Uterus (tissue), 3 donors: ENCODE measurements at regions not wholly inside any gene's neighbourhood (a gene's known extent, or its start where the extent isn't known, plus 50 kb on each side); places are given as distances from the start of the nearest gene placed in this dataset.
A peak's percentile ranks its signal among the peaks of the same experiment; 100 is the strongest.

Experiments used
- DNase-seq, 2 donors: peaks; one replicate each; pipeline ENCODE4 v3.0.0-alpha.2; 2019 to 2020
- H3K27ac ChIP-seq, 2 donors: fragments of 200-600 bp; sonication (generic); 1 replicate in 1 of 2; 2 replicates in 1 of 2; pipeline ENCODE4 v1.5.1; 2016 to 2018
- H3K27me3 ChIP-seq, 2 donors: fragments of 200-600 bp; sonication (generic); one replicate each; pipeline ENCODE4 v1.5.1; 2018 to 2019; ENCODE audit warnings: control low read depth in 1 of 2
- H3K36me3 ChIP-seq, 2 donors: fragments of 200-600 bp; sonication (generic); one replicate each; pipeline ENCODE4 v1.5.1; 2019; ENCODE audit warnings: control low read depth in 1 of 2
- H3K4me1 ChIP-seq, 2 donors: fragments of 200-600 bp; sonication (generic); one replicate each; pipeline ENCODE4 v1.5.1; 2018 to 2019; ENCODE audit warnings: control low read depth in 1 of 2
- H3K4me3 ChIP-seq, 2 donors: fragments of 200-600 bp; sonication (generic); 1 replicate in 1 of 2; 2 replicates in 1 of 2; pipeline ENCODE4 v1.5.1; 2018 to 2019; ENCODE audit warnings: mild to moderate bottlenecking in 1 of 2
- H3K9me3 ChIP-seq, 2 donors: fragments of 200-600 bp; sonication (generic); one replicate each; pipeline ENCODE4 v1.5.1; 2019; ENCODE audit warnings: control low read depth in 1 of 2
- CTCF ChIP-seq, 4 experiments: fragments of 200-600 bp in 2 of 4; fragments of 450-650 bp in 2 of 4; sonication (generic) in 2 of 4; IDR thresholded peaks; one replicate each; pipeline ENCODE4 v1.5.1; 2016 to 2019; ENCODE audit warnings: antibody characterized with exemption in 4 of 4, mild to moderate bottlenecking in 2 of 4, moderate library complexity in 1 of 4
- POLR2A ChIP-seq, 2 donors: fragments of 450-650 bp; IDR thresholded peaks; one replicate each; pipeline ENCODE4 v1.6.1; 2016; ENCODE audit warnings: antibody characterized with exemption in 2 of 2, mild to moderate bottlenecking in 1 of 2, moderate library complexity in 1 of 2
- intact Hi-C: fragments of 100-400 bp; cut with DNase I; formaldehyde crosslinking; loops from one replicate; pipeline ENCODE4 v1.15.1; 2023; ENCODE audit warnings: low total_unique reads
- donor health status: DM: yes; HTN: yes; CAD: no.

DNA sequence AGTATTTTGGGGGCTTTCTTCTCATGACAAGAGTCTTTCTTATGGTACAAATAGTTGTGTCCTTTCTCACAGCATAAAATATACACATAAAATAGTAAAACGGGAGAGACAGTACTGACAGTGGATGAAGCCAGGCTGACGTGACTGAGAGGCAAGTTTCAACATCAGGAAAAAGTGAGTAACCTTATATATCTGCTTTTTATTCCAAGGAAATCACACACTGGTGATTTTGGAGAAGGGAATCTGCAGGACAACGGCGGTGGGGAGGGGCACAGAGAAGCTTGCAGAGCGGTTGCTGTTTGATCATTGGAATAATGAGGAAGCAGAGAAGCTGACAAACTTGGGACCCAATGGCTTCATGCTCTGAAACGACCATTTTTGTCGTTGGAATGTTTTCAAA, 130.6 kb upstream of the ZNF236 start:
- TF ChIP-seq CTCF (IDR thresholded peaks at IDR 0.05) (no peak), POLR2A (IDR thresholded peaks at IDR 0.05) (no peak)
- no peaks in the 10 kb centered on the region for H3K36me3 ChIP-seq
- intact Hi-C loops: no loop called here

DNA sequence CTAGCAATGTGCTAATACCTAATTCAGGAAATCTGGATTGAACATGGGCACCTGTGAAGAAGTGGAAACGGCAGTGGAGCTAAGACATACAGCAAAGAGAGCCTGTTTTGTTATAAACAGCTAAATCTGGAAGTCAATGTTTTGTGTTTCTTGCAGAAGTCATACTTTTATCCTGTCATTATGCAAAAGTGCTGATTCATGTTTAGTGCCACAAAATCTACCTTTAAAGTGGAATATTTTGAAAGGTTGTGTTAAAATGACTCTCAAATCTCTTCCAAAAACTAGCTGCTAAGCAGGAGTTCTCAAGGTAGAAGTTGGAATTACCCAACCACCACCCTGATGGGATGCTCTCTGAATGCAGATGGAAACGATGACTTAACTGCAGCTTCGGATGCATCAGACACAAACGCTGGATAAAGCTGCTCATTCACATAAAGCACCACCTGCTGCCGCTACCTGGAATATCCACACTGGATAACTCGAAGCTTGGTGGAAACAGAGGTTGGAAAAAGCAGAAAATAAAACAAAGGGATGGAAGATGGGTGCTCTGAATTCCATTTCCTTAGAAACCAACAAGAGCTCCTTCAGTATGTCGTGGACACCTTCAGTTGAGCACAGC, 132.6 kb upstream of the ZNF236 start:
- H3K27ac ChIP-seq: peak overlapping the region; percentile 87 to 95
- intact Hi-C loops: loop anchor here (5.0 kb wide), 1 partner anchor 197 kb away; no protein-coding TSS in a partner anchor
- no peaks in the 10 kb centered on the region for H3K27me3 ChIP-seq
- no peaks in the 10 kb centered on the region for H3K36me3 ChIP-seq
- TF ChIP-seq CTCF (IDR thresholded peaks at IDR 0.05) (peak in 1 of 4 experiments; percentile 13), POLR2A (IDR thresholded peaks at IDR 0.05) (no peak)
- no peaks in the 10 kb centered on the region for H3K9me3 ChIP-seq
- DNase-seq: no peak
- H3K4me3 ChIP-seq: no peak overlapping the region
- peaks cover 8 to 18% of the 10 kb centered on the region in 2 donors for H3K4me1 ChIP-seq

More for the DNA sequence above, 130.6 kb upstream of the ZNF236 start:
- no peaks in the 10 kb centered on the region for H3K9me3 ChIP-seq
- no peaks in the 10 kb centered on the region for H3K27me3 ChIP-seq
- peaks cover 0 to 8% of the 10 kb centered on the region in 2 donors for H3K4me1 ChIP-seq
- H3K4me3 ChIP-seq: no peak overlapping the region
- peak overlapping the region; percentile 65 to 68 for H3K27ac ChIP-seq
- DNase-seq: no peak

DNA sequence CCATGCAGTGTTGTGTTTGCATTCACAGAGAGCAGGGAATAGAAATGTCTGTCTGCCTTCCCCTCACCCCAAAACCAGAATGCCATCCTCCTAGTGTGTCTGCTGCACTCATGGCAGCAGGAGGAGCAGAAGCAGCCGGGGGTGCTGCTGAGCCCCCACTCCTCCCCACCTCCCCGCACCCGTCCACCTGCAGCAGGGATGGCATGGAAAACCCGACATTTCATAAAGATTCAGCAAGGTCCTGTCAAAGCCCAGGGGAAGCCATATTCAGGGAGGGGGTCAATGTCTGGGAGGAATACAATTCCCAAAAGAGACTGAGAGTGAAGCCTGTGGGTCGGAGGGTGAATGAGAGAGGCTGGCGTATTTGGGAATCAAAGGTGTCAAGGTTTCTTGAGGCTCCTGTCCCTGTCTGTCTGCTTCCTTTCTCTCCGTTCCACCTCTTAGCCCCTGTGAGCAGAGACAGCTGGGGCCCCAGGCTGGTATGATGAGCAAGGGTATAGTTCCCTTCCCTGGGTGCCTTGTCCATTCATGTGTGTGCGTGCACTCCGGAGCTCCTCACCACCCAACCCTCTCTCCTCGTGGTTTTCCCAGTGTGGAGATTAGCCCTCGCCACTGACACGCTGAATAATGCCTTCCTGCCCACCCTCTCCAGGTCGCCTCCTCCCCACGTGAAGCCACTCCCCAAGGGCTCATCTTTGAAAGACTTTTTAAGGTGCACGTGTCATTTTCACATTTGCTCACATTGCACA, 133.5 kb upstream of the ZNF236 start:
- no peak for TF ChIP-seq CTCF (IDR thresholded peaks at IDR 0.05)
- TF ChIP-seq POLR2A (IDR thresholded peaks at IDR 0.05): no peak
- Histone ChIP-seq H3K9me3 (no peaks in the 10 kb centered on the region), H3K27me3 (no peaks in the 10 kb centered on the region), H3K4me1 (peaks cover 8 to 18% of the 10 kb centered on the region in 2 donors), H3K27ac (peak overlapping the region; percentile 87 to 95), H3K4me3 (no peak overlapping the region), H3K36me3 (no peaks in the 10 kb centered on the region)
- DNase-seq: no peak
- intact Hi-C loops: loop anchor here (5.0 kb wide), 1 partner anchor 197 kb away; no protein-coding TSS in a partner anchor

GRCh38 chr18:76687304-76687962, 134.9 kb upstream of the ZNF236 start:
- peak overlapping the region; percentile 87 to 95 for H3K27ac ChIP-seq
- intact Hi-C loops: loop anchor here (5.0 kb wide), 1 partner anchor 195 kb away; no protein-coding TSS in a partner anchor
- TF ChIP-seq POLR2A (IDR thresholded peaks at IDR 0.05): no peak
- no peak for TF ChIP-seq CTCF (IDR thresholded peaks at IDR 0.05)
- H3K4me3 ChIP-seq: no peak overlapping the region
- peaks cover 8 to 18% of the 10 kb centered on the region in 2 donors for H3K4me1 ChIP-seq
- H3K9me3 ChIP-seq: no peaks in the 10 kb centered on the region
- peak; percentile 77 to 88 for DNase-seq
- H3K36me3 ChIP-seq: no peaks in the 10 kb centered on the region
- no peaks in the 10 kb centered on the region for H3K27me3 ChIP-seq
